Kidney glomerular epithelial cell (primary cell): ENCODE measurements at regions not wholly inside any gene's neighbourhood (a gene's known extent, or its start where the extent isn't known, plus 50 kb on each side); places are given as distances from the start of the nearest gene placed in this dataset.
A peak's percentile ranks its signal among the peaks of the same experiment; 100 is the strongest.

Experiments
- DNase-seq: peaks from one replicate; lab custom pipeline; 2025; lab: John Stamatoyannopoulos, UW

- DNase-seq: no peak
Observed at GRCh38 chr4:180655886-180656285, 1587.3 kb upstream of the TENM3 start.

DNA sequence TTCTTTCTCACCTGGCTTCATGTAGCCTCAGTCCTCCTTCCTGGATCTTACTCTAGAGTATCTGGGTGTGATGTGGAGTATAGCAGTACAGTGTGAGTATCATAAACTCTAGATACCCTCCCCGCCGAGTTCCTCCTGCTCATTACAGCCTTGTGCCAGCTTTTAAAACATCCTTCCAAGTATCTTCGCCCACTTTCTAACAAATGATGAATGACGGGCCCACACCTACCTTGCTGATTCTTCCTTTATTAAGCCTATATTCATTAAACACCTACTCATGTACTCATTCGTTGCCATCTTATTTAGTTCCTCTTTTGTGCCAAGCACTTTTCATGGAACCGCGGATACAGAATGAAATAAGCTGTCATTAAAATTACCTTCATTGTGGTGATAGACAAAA is 1585.3 kb upstream of the TENM3 start:
- no peak for DNase-seq

GRCh38 chr4:180664766-180665368 is 1578.3 kb upstream of the TENM3 start:
- DNase-seq: peak; percentile 62

GRCh38 chr4:180665481-180665880 is 1577.7 kb upstream of the TENM3 start:
- DNase-seq: no peak

DNA sequence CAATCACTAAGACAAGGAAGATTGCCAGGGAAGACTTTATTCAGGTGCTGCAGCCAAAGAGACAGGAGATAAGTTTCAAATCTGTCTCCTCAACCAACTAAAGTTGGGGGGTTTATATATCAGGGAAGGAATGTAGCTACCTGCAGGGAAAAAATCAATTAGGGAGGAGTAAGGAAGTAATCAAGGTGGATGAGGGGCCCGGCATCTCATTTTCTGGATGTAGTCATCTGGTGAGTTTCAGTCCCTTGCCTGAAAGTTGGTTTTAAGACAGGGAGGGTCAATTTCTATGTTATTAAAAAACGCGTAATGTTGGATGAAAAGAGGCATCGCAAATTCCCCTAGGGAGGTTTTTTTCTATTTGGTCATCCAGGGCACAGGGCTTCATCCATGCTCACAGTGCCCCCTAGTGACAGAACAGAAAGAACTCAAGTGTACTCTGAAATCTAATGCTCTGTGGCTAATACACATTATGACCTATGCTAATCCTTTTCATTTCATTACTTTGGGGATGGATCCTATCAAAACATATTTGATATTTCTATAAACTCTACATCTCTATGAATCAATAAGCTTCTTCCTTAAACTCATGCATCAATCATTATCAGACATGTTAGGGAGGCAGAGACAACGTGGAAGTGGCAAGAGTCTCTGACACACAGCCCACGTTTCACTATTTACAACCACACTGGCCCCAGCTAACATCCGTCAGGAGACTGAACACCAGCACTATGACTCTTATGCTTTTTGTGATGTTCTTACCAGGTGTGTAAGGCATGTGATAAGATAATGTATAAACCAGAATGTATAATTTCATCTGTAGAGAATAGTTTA is 1577.0 kb upstream of the TENM3 start:
- DNase-seq: peak; percentile 59

DNA sequence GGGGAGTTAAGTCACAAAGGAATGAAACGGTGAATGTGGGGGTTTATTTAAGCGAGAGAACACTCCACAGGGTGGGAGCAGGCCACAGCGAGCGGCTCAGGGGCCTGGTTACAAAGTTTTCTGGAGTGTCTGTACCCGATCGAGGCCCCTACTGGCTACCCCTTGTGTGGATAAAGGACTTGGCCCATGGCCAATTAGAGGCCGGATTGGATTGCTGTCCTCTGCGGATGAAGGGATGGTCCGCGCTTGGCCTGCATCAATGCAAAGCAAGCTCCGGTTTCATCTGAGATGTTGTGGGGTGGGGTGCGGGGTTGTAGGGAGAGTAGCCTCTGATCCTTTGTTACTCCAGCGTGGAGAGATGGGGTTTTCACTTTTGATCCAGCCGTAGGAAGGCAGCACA is 1574.5 kb upstream of the TENM3 start:
- no peak for DNase-seq

GRCh38 chr4:180669680-180670079 is 1573.5 kb upstream of the TENM3 start:
- DNase-seq: peak; percentile 38

GRCh38 chr4:180674619-180675358 is 1568.4 kb upstream of the TENM3 start:
- DNase-seq: no peak

DNA sequence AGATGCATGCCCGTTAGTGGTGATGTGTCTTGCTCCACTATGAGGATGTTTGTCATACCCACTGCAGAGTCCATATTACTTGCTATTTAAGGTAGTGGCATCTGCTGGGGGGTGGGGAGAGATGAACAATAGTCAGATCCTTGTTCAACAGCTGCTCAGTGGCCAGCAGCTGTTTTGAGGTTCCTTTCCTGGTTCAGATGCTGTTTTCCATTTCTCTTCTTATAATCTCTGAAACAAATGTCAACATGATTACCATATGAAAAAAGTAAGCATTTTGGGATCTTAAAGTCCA is 1567.9 kb upstream of the TENM3 start:
- no peak for DNase-seq

DNA sequence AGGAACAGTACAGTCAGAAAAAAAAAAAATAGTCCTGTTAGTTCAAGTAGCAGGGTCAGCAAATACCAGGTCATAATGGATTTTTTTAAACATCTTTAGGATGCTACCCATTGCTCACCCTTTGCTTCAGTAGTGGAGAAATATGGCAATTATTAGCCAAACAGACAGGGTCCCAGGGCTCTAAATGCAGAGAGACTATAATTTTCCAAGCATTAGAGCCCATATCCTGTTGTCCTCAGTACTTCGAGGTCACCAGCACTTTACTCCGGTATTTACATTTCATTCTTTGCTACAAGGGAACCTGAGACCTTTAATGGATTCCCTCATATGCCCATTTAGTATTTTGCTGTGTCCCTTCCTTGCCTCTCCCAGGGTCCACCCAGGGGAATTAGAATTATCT is 1562.9 kb upstream of the TENM3 start:
- DNase-seq: no peak

- no peak for DNase-seq
Observed at GRCh38 chr4:180682776-180683175, 1560.4 kb upstream of the TENM3 start.

GRCh38 chr4:180683186-180683585 is 1560.0 kb upstream of the TENM3 start:
- DNase-seq: no peak

DNA sequence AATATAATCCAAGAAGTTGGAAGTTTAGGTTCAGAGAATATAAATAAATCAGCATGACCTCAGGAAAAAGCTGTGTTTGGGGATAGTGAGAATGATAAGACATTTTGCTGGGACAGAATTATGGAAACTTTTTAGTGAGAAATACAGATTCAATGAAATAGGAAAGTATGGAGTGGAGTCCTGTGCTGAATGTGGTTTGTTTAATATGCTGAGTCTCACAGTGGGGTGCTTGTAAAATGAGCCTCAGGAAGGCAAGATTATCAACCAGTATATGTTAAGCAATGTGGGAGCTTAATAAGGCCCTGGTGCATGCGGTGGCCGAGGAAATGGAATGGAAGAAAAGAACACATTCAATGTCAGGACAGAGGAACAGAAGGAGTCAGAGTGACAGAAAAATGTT is 1554.7 kb upstream of the TENM3 start:
- DNase-seq: no peak

GRCh38 chr4:180694875-180695274 is 1548.3 kb upstream of the TENM3 start:
- DNase-seq: no peak

- peak; percentile 62 for DNase-seq
Observed at GRCh38 chr4:180695851-180696250, 1547.4 kb upstream of the TENM3 start.

DNA sequence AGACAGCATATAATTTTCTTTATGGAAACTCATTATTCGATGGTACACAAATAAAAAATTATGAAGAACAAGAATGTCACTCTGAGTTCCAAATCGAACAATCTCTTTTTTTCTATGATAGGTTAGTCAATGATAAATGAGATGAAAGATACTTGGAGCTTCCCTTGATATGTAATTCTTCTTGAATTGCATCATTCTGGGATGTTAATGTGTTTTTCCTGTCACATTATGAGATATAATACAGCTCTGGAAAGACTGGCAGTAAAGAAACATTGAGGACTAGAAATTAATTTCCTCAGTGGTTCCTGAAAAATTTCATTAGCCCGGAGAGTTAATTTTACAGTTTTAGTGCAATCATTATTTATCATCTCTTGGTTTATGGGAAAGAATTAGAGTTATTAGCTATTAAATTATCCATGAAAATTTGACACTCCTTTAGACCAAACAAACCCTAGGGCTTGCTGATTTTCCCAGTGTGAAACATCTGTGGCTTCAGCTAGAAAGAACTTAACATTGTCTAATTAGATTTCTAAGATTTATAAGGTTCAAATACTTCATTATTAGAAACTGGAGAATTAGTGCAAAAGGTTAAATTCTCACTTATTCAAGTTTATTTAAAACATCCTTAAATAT is 1546.6 kb upstream of the TENM3 start:
- DNase-seq: no peak

- DNase-seq: no peak
Observed at GRCh38 chr4:180698550-180699195, 1544.5 kb upstream of the TENM3 start.

DNA sequence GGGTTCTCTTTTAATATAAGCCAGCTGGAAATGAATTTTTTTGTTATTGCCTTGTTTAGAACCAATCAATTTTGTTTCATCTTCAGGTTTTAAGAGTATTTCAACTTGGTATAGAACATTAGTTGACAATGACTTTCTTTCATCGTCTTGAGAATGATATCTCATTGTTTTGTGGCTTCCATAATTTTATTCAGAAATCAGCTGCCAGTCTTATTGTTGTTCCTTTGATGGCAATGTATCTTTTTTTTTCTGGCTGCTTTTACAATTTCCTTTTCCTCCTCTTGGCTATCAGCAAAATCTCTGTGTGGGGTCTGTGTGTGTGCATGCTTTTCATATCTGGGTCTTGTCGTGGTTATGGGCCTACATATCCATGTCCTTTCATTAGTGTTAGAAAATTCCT is 1536.4 kb upstream of the TENM3 start:
- no peak for DNase-seq

DNA sequence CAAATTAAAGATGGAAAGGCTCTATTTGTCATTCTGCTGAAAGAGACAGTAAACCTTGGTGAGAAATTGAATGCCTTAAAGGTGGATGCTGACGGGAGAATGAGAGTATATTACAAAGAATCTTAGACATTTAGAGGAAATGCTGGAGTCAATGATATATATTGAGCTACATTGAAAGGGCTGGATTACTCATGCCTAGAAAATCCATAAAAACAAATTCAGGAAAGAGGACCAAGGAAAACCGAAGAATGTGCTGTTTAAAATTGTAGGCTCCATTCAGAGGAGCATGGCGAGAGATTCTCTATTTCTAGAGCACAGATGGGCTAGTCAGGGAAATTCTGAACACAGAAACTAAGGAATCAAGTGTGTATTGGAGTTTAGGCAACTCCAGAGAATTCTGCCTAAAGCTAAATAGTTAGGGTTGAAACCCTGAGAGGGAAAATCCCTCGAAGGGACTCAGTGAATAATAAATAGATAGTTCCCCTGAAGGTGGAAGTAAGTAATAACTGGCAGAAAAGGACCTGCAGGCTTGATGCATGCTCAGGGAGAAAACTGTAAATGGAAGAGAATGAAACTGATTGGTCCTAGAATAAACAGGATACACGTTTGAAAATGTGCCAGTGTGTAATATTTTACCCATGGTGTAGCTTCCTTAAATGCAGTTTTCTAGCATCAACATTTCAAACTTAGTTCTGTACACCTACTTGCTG is 1532.4 kb upstream of the TENM3 start:
- no peak for DNase-seq

DNA sequence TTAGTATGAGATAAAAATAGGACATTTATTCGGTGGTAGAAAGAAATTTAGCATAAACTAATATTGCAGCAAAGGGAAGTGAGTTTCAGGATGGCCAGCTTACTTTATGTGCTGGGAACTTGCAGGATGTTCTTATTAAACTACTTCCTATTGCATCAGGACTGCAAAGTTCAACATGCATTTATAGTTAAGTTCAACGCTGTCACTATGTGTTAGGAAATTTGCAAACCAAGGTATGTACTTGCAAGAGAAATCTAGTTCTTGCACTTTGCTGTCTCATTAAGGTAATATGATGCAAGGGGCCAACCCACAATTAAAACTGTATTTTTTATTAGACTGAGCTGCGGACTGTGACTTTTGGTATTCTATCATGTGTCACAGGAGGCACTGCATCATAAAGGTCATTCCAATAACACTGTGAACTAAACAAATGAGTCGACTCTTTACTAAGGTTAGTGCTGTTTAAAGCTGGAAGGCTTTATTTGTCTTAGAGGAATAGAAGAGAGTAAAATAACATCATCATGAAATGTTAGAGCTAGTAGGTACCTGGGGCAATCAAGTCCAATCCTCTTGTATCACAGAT is 1525.7 kb upstream of the TENM3 start:
- DNase-seq: no peak

- DNase-seq: no peak
Observed at GRCh38 chr4:180721356-180721755, 1521.8 kb upstream of the TENM3 start.
